ENCODE measurements at regions not wholly inside any gene's neighbourhood (a gene's known extent, or its start where the extent isn't known, plus 50 kb on each side); places are given as distances from the start of the nearest gene placed in this dataset.

GRCh38 chr4:53714236-53715140 is 123.2 kb upstream of the LNX1 start:
- H3K9me3 Mint-ChIP-seq = peaks cover 3% of the 10 kb centered on the region
- no peaks in the 10 kb centered on the region for H3K36me3 Mint-ChIP-seq (ENCODE audit: low read depth)
- no peak for TF ChIP-seq CTCF (IDR thresholded peaks at IDR 0.05)
- H3K27ac Mint-ChIP-seq = no peak overlapping the region
- peaks cover 16% of the 10 kb centered on the region for H3K4me1 Mint-ChIP-seq
- H3K4me3 Mint-ChIP-seq = no peak overlapping the region
- H3K27me3 Mint-ChIP-seq (ENCODE audit: low read depth, poor library complexity) = no peaks in the 10 kb centered on the region
- no peak for DNase-seq

GRCh38 chr4:53713767-53714166 is 122.5 kb upstream of the LNX1 start:
- no peak overlapping the region for H3K27ac Mint-ChIP-seq
- TF ChIP-seq CTCF (IDR thresholded peaks at IDR 0.05) = no peak
- no peaks in the 10 kb centered on the region for H3K9me3 Mint-ChIP-seq
- H3K4me1 Mint-ChIP-seq = peaks cover 16% of the 10 kb centered on the region
- no peaks in the 10 kb centered on the region for H3K27me3 Mint-ChIP-seq (ENCODE audit: low read depth, poor library complexity)
- H3K4me3 Mint-ChIP-seq = no peak overlapping the region
- no peaks in the 10 kb centered on the region for H3K36me3 Mint-ChIP-seq (ENCODE audit: low read depth)
- no peak for DNase-seq

GRCh38 chr4:53713296-53713695 is 122.0 kb upstream of the LNX1 start:
- TF ChIP-seq CTCF (IDR thresholded peaks at IDR 0.05) = no peak
- Mint-ChIP-seq H3K4me1 (peaks cover 16% of the 10 kb centered on the region), H3K27ac (no peak overlapping the region)

GRCh38 chr4:53712408-53713020 is 121.2 kb upstream of the LNX1 start:
- no peak for DNase-seq
- Mint-ChIP-seq H3K27ac (no peak overlapping the region), H3K27me3 (ENCODE audit: low read depth, poor library complexity) (no peaks in the 10 kb centered on the region), H3K4me1 (peaks cover 16% of the 10 kb centered on the region), H3K4me3 (no peak overlapping the region), H3K36me3 (ENCODE audit: low read depth) (no peaks in the 10 kb centered on the region), H3K9me3 (no peaks in the 10 kb centered on the region)
- TF ChIP-seq CTCF (IDR thresholded peaks at IDR 0.05) = no peak

More at GRCh38 chr4:53713296-53713695, 122.0 kb upstream of the LNX1 start:
- Mint-ChIP-seq H3K4me3 (no peak overlapping the region), H3K27me3 (ENCODE audit: low read depth, poor library complexity) (no peaks in the 10 kb centered on the region), H3K36me3 (ENCODE audit: low read depth) (no peaks in the 10 kb centered on the region), H3K9me3 (no peaks in the 10 kb centered on the region)
- no peak for DNase-seq

- Mint-ChIP-seq H3K4me1 (peaks cover 13% of the 10 kb centered on the region), H3K36me3 (ENCODE audit: low read depth) (no peaks in the 10 kb centered on the region), H3K27ac (no peak overlapping the region), H3K27me3 (ENCODE audit: low read depth, poor library complexity) (no peaks in the 10 kb centered on the region), H3K4me3 (no peak overlapping the region), H3K9me3 (no peaks in the 10 kb centered on the region)
- no peak for TF ChIP-seq CTCF (IDR thresholded peaks at IDR 0.05)
- no peak for DNase-seq
Observed at GRCh38 chr4:53711926-53712325, 120.6 kb upstream of the LNX1 start.

Measured in nephron progenitor cell (in vitro differentiated cells).